ENCODE measurements at regions not wholly inside any gene's neighbourhood (a gene's known extent, or its start where the extent isn't known, plus 50 kb on each side); places are given as distances from the start of the nearest gene placed in this dataset.

DNA sequence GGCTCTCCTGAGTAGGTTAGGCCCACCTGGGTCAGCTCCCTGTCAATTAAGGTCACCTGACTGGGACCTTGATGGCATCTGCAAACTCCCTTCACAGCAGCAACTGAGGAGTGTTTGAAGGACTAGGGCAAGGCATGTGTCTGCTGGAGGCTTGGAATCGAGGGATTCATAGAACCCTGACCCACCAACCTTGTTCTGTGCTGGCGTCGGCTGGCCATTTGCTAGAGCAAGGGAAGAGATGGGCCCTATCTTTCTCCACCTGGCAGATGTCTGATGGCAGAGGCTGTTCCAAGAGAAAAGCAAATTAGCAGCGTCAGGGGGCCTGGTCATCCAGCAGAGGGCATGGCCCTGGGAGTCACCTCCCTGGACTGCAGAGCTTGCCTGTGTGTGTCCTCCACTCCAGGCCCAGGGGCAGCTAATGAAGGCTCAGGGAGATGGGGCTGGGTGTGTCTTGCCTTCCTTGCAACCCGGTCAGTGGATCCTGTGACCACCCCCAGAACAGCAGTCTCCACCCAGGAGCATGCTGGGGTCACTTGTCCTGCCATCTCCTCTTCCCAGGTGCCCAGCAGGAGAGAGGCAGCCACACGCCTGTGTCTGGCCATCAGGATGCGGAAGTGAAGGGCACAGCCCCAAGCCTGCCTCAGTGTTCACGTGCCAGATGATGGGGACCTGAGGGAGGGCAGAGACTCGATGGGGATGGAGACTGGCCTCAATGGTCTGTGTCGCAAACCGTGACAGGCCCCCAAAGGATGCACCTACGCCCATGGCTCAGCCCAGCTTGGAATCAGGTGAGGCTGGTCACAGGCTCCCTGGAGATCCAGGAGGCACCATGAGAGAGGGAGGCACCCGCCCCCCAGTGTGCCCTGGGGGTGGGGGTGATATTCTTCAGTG is 53.9 kb downstream of the BARX1 start:
- no peak for DNase-seq (ENCODE audit: low spot score)

DNA sequence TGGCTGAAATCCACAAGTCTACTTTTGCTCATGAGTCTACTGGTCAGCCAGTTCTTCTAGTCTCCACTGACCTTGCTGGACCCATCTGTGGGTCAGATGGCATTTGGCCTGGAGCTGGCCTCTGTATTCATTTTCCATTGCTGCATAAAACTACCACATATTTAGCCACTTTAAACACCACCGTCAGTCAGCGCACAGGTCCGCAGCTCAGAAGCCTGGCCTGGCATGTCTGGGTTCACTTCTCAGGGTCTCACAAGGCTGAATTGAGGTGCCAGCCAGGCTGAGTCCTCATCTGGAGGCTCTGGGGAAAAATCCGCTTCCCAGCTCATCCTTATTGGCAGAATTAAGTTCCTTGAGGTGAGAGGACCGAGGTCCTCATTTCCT is 54.7 kb downstream of the BARX1 start:
- no peak for DNase-seq (ENCODE audit: low spot score)

DNA sequence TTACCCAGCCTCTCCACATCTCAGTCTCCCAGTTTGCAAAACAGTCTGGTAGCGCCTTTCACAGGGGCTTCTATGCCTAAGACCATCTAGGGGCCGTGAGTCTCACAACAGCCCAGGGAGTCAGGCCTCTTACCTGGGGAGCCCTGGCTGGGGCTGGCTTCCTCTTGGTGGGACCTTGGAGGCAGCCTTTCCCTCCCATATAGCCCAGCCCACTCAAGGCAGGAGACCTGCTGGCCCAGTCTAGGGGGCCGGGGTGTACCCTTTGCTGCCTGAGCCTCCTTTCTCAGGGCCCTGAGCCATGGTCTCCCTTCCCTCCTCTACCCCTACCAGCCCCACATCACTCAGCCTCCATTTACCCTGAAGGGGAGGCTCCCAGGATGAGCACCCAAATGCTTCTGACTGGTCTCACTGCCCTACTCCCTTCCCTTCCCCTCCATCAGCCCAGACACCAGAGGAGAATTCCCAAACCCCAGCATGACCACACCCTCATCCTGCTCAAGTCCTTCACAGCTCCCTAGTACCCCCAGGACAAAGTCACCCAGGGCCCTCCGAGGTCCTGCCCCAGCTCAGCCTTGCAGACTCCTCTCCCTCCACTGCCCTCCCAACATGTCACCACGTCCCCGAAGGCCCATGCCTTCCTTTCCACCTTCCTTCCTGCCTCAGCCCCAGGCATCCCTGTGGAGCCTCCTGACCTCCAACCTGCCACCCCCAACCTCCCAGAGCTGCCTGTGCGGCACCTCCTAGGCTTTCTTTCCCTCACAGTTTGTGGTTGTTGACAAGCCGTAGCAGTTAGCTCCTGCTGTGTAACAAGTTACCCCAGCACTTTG is 55.3 kb downstream of the BARX1 start:
- DNase-seq (ENCODE audit: low spot score): no peak

DNA sequence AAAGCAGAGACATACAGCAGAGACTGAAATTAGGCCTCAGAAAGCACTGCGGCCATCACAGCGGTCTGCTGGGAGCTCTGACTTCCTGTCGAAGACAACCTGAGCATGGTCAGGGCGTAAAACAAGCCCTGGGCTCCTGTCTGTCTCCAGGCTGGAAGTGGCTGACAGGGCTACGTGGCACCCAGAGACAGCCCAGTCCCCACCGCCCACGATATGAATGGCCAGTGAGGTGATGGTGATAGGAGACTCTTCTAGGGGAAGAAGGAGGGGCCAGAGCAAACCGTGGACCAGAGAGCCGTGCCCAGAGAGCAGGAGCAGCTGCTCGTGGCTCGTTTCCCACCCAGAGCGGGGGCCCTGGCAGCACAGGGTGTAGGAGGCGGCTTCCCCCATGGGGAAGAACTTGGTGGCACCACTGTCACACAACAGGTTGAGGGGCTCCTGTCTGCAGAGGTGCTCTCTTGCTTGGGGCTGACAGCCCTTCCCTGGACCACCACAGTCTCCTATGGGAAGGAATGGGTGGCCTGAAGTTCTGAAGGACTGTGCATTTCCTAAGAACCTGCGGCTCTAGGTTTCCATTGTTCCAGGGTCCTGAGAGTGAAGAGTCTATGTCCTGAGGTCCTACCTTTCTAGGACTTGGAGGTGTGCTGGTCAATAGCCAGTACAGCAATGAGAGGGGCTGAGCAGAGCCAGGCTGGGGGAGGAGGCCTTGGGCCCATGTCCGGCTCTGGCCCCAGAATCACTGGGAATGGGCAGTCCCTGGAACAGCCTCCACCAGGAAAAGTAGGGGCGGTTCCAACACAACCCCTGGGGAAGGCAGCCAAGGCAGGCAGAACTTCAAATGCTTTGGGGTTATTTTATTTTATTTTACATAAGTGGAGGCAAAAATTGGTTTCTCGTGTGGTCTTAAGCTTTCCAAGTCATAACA is 56.4 kb downstream of the BARX1 start:
- DNase-seq (ENCODE audit: low spot score): no peak

DNA sequence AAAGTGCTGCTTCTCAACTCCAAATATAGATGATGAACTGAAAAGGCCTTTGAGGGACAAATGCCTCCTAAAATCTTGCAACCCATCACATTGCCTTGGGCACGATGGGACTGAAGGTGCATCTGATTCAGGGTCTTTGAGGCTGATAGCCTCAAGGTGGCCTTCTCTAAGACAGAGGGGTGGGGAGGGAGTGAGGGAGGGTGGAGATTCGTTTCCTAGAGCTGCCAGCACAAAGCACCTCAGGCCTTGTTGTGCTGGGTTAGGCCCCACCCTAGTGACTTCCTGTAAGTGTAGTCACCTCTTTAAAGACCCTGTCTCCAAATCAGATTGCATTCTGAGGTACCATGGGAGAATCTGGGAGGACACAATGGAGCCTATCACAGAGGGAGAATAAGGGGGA is 57.1 kb downstream of the BARX1 start:
- DNase-seq (ENCODE audit: low spot score): no peak

DNA sequence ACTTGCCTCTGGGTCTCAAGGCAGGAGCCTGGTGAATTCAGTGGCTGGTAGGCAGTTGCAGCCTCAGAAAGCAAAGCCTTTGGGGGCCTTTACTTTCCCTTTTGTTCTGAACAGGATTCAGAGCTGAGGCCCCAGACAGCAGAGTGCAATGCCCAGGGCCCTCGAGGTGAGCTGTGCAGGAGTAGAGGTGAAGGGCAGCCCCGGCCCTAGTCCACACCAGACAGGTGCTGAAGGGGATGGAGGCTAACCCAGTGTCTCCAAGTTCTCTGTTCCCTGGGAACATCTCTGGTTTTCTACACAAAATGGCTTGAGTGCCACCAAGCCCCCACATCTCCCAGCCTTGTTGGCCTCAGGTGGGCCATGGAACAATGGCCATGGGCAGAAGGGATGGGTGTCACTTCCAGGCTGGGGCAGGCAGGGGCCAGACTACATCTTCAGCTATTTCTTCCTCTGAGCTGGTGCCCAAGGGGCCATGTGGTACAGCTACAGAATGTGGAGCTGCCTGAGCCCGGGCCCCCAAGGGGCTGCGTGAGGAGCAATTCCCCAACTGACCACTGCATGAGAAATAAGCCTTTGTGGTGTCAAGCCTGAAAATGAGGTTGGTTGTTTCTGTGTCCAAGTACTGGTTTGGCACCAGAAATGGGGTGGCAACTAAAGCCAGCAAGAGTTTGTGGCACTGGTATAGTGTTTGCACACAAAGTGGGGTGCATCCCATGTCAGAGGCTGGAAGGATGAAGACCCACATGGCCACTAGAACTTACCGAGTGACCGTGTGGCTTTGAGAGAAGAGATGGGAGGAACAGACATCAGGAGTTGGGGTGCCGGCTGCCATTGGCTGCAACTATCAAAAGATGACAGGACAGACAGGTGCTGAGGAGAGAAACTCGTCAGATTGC is 57.8 kb downstream of the BARX1 start:
- no peak for DNase-seq (ENCODE audit: low spot score)

DNA sequence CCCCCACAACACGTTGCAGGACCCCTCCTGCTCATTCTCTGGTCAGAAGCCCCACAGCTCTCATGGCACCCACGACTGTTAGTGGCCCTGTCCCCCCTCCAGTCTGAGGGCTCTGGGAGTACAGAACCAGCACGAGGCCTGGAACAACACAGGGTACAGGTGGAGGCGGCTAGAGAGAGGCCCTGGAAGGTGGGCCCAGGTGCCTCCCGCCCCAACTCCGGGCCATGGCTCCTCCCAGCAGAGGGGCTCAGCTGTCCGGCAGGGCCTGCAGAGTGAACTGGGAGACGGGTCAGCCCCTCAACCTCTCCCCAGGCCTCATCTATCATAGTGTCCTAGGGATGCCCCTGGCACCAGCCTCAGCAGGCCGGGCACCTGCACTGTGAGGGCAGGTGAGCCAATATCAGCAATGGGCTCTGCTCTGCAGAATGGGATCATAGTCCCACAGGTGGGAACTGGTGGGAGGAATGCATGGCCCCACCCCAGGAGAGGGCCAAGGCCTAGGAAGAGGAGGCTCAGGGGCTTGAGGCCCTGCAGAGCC is 58.6 kb downstream of the BARX1 start:
- DNase-seq (ENCODE audit: low spot score): no peak

DNA sequence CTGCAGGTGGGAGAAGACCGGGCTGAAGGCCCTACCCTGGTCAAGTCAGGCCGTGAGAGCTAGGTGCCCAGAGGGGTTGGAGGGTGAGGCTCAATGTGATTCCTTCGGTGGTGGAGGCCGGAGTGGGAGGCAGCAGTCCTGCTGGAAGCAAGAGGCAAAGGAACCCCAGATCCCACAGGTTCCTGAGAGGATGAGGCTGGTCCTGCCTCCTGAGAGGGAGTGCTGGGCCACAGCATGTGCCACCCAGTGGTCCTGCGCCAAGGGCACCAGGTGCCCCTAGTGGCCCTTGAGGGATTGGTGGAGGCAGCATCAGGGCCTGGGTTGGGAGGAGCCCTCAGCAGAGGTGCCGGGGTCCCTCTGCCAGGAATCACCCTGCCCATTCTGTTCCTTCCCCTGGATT is 59.1 kb downstream of the BARX1 start:
- no peak for DNase-seq (ENCODE audit: low spot score)

DNA sequence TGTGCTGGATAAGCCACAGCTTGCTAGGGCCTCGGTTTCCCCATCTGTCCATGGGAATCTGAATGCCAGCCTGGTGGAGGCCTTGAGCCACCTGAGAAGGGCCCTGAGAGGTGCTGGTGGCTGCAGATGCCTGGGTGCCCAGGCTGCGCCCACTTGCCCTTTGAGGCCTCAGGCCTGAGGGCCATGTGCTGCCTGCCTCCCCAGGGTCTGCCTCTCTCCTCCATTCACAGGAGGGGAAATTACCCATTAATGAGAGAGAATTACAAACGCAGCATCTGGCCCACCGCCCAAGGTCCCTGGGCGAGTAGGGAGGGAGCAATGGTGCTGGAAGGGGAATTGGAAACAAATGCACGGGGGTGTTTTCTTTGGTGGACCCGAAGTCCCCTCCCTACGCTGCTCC is 59.6 kb downstream of the BARX1 start:
- no peak for DNase-seq (ENCODE audit: low spot score)

DNA sequence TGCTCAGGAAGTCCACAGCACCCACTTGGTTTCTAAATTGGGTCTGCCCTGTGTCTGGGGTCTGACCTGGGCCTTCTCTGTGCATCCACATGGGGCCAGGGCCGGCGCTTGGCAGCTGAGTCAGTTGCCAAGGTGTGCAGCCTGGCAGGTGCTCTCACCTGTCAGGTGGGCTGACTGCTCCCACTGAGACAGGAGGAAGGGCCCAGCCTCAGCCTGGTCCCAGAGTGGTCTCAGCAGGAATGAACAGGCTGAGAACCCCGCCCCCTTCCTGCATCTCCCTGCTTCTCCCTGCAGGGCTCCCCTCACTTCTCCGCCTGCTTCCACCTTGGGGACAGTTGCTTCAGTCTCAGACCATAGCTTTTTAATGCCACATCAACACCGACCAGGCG is 60.5 kb downstream of the BARX1 start:
- no peak for DNase-seq (ENCODE audit: low spot score)

DNA sequence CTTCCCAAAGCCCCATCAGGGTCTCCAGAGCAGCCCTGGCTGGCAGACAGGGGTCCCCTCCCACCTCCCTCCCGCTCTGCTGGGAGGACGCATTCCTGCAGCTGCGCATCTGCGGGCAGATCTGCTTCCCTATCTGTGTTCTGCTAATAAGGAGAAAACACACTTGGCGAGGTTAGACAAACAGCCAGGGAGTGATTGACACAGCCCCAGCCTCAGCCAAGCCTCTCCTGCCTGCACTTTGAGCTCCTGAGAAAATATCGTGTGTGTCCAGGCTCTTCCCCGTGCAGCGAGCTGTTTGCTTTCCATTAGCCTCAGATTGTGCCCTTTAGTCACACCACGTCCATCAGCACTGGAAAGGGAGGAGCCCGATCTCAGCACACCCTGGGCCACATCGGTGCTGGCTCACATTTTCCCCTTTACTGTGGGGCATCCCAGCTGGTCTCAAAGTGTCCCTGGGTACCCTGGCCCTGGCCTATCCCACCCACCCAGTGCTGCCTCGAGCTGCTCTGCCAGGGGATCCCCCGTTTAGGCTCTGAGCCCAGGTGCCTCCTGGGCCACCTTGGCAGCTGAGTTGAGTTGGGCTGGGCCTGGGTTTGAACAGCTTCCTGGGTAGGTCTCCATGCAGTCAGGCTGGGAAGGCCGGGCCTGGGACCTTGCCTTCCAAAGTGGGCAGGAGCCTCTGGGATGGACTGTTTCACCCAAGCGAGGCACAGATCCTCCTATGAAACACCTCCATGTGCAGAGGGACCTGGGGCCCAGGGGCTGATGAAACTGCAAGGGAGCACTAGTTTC is 61.1 kb downstream of the BARX1 start:
- no peak for DNase-seq (ENCODE audit: low spot score)

DNA sequence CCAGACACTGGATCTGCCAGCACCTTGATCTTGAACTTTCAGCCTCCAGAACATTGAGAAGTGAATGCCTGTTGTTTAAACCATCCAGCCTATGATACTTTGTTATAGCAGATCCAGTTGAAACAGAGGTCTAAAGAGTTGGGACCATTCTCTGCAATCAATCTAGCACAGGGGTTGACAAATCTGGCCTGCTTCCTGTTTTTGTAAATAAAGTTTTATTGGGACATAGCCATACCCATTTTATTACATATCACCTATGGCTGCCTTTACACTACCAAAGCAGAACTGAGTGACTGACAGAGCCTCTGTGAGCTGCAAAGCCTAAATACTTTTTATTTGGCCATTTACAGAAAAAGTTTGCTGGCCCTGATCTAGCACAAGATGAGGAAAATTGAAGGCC is 62.0 kb downstream of the BARX1 start:
- DNase-seq (ENCODE audit: low spot score): no peak

DNA sequence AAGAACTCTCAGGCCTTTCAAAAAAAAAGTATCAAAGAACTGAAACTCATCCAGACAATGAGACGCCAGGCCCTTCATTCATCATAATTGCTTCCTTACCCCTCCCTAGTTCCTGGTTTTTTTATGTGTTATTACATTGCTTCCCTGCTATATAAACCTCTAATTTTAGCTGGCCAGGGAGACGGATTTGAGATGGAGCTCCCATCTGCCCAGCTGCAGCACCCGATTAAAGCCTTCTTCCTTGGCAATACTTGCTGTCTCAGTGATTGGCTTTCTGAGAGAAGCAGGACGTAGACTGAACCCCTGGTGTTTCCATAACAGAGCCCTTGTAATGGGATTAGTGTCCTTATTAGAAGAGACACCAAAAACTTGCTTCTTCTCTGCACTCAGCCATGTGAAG is 62.4 kb downstream of the BARX1 start:
- no peak for DNase-seq (ENCODE audit: low spot score)

DNA sequence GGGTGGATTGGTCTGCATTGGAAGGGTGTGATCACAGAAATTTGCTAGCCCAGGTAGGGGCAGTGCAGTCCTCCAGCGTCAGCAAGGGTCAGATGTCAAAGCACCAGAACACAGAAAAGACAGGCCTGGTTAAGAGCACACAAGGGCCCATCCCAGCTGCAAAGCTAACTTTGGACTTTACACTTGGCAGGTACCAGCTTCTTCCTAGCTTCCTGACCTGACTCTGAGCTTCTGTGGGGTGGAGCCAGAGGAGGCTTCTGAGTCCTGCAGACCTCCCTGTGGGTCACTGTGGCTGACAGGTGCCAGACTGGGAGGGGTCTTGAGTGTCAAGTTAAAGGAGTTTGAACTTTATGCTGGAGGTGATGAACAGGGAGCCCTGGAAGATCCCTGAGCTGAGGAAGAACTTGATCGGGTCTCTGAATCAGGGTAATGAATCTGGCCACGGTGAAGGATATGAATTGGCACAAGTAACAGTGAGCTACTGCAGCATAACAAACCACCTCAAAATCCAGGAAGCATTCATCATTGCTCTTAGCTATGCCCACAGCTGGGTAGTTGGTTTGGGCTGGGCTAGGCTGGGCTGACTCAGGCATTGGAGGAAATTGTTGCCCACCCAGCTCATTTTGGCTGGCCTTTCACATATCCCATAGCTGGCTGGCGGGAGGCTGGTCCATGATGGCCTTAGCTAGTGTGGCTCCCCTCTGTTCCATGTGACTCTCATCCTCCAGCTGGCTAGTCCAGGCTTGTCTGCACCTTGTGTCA is 63.4 kb downstream of the BARX1 start:
- no peak for DNase-seq (ENCODE audit: low spot score)

DNA sequence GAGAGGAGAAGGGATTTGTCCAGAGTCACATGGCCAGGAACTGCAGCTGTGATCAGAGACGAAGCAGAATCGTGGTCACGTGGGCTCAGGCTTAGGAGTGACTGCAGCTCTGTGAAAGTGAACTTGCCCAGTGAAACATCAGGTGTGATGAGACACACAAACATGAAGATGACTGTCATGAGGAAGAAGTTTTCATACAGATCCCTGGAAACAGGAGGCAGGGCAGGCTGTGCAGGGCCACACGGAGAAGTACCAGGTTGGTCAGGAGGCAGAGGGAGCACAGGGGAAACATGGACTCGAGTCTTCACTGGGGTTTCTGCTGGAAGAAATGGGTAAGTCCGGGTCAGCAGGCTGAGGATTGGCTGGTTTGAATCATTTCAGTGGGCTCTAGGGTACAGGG is 64.1 kb downstream of the BARX1 start:
- DNase-seq (ENCODE audit: low spot score): no peak

DNA sequence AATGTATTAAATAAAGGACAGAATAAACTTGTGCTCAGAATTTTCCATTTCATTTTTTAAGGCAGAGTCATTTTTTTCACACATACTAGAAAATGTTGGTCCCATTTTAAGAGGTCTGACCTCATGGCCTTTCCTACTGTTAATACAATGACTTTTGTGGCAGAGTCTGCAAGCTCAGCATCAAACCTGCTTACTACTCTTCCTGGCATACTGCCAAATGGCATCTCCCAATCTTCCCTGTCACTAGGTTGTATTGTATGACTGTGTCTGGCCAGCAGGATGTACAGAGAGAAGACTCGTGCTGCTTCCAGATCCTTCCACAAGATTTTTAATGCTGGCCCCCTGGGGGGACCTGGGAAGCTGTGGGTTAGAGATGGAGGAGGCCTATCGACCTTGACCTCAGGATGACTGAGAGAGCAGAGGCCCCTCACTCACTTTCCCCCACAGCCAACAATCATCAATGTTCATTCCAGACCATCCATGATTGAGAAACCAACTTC is 64.7 kb downstream of the BARX1 start:
- DNase-seq (ENCODE audit: low spot score): no peak

DNA sequence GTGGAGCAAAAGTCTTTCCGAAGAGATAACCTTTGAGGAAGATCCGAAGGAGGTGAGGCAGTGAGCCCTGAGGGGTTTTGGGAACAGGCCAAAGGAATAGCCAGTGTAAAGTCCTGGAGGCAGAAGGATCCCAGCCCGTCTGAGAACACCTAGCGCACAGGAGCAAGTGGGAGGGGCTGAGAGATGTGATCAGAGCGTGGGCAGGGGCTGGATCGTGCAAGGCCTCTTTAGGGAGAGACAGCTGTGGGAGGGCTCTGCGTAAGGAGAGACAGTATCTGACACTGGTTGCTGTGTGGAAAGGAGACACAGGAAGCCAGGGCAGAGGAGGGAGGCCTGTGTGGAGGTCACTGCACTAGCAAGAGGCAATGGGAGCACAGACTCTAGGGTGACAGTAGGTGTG is 68.2 kb downstream of the BARX1 start:
- DNase-seq (ENCODE audit: low spot score): no peak

DNA sequence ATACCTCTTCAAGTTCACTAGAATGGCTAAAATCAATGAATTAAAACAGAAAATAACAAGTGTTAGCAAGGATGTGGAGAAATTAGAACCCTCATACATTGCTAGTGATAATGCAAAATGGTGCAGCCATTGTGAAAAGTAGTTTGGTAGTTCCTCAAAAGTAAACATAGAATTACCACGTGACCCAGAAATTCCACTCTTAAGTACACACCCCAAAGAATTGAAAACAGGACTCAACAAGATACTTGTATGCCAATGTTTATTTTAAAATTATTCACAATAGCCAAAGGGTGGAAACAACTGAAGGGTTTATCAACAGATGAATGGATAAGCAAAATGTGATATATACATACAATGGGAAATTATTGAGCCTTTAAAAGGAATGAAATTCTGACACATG is 70.3 kb downstream of the BARX1 start:
- no peak for DNase-seq (ENCODE audit: low spot score)

Data from NAMALWA (cell line).